GM23338 (cell line): ENCODE measurements at regions not wholly inside any gene's neighbourhood (a gene's known extent, or its start where the extent isn't known, plus 50 kb on each side); places are given as distances from the start of the nearest gene placed in this dataset.

Experiments used
- ATAC-seq: fragments of 200-7000 bp; cut with Tn5 transposase; 3 replicates; pipeline ENCODE4 v1.9.1; 2020
- DNase-seq: peaks from one replicate; pipeline ENCODE4 v3.0.0-alpha.2; 2015; ENCODE audit warnings: low spot score
- H2AFZ ChIP-seq: fragments of 200-600 bp; sonication (generic); 2 replicates; pipeline ENCODE4 v1.8.0; 2016; ENCODE audit warnings: antibody characterized with exemption, mild to moderate bottlenecking, moderate library complexity
- H3F3A ChIP-seq: fragments of 200-600 bp; sonication (generic); replicated peaks from 2 replicates; pipeline ENCODE4 v1.8.0; 2017; ENCODE audit warnings: antibody characterized with exemption, mixed run types, low read depth
- H3K27ac ChIP-seq: fragments of 200-600 bp; sonication (generic); 2 replicates; pipeline ENCODE4 v1.6.1; 2016; ENCODE audit warnings: low read depth
- H3K27me3 ChIP-seq: fragments of 200-600 bp; sonication (generic); 2 replicates; pipeline ENCODE4 v1.8.0; 2016; ENCODE audit warnings: mild to moderate bottlenecking, mixed run types, moderate library complexity; ENCODE audit not compliant: insufficient read depth
- H3K36me3 ChIP-seq: fragments of 200-600 bp; sonication (generic); 2 replicates; pipeline ENCODE4 v1.8.0; 2016; ENCODE audit warnings: mild to moderate bottlenecking; ENCODE audit not compliant: insufficient read depth
- H3K4me1 ChIP-seq: fragments of 200-600 bp; sonication (generic); 2 replicates; pipeline ENCODE4 v1.8.0; 2016; ENCODE audit warnings: mild to moderate bottlenecking, moderate library complexity; ENCODE audit not compliant: insufficient read depth
- H3K4me2 ChIP-seq: fragments of 200-600 bp; sonication (generic); 2 replicates; pipeline ENCODE4 v1.7.1; 2017; ENCODE audit warnings: mixed run types
- H3K4me3 ChIP-seq: fragments of 200-600 bp; sonication (generic); 2 replicates; pipeline ENCODE4 v1.6.1; 2016; ENCODE audit warnings: mixed run types
- H3K79me2 ChIP-seq: fragments of 200-600 bp; sonication (generic); replicated peaks from 2 replicates; pipeline ENCODE4 v1.8.0; 2017; ENCODE audit warnings: mild to moderate bottlenecking; ENCODE audit not compliant: insufficient read depth
- H3K9me2 ChIP-seq: fragments of 200-600 bp; sonication (generic); 2 replicates; pipeline ENCODE4 v1.8.0; 2017; ENCODE audit not compliant: insufficient read depth
- H4K20me1 ChIP-seq: fragments of 200-600 bp; sonication (generic); replicated peaks from 2 replicates; pipeline ENCODE4 v1.8.0; 2017; ENCODE audit warnings: mild to moderate bottlenecking; ENCODE audit not compliant: insufficient read depth
- H3K27ac Mint-ChIP-seq: 2 replicates; pipeline ENCODE4 v1.8.0; 2020; ENCODE audit warnings: inconsistent platforms, mild to moderate bottlenecking, moderate library complexity, mixed read lengths
- H3K27me3 Mint-ChIP-seq: 3 replicates; pipeline ENCODE4 v1.8.0; 2022; ENCODE audit warnings: low read depth, mild to moderate bottlenecking, moderate library complexity, mixed read lengths, inconsistent platforms; ENCODE audit not compliant: insufficient read depth, poor library complexity
- H3K36me3 Mint-ChIP-seq: 3 replicates; pipeline ENCODE4 v1.8.0; 2021; ENCODE audit warnings: low read depth, mild to moderate bottlenecking, inconsistent platforms, moderate library complexity, mixed read lengths
- H3K4me1 Mint-ChIP-seq: 3 replicates; pipeline ENCODE4 v1.8.0; 2020; ENCODE audit warnings: mild to moderate bottlenecking, inconsistent platforms, mixed read lengths
- H3K4me3 Mint-ChIP-seq: 3 replicates; pipeline ENCODE4 v1.8.0; 2021; ENCODE audit warnings: moderate library complexity, mild to moderate bottlenecking, inconsistent platforms, mixed read lengths
- H3K9me3 Mint-ChIP-seq: 3 replicates; pipeline ENCODE4 v1.8.0; 2020; ENCODE audit warnings: moderate library complexity, mild to moderate bottlenecking, inconsistent platforms, mixed read lengths
- CREB1 ChIP-seq: fragments of 250-450 bp; sonication (Bioruptor Pico); IDR thresholded peaks from 2 replicates; pipeline ENCODE4 v1.5.0; 2020; ENCODE audit warnings: low read depth, mild to moderate bottlenecking, moderate library complexity
- POLR2AphosphoS5 ChIP-seq: IDR thresholded peaks from 2 replicates; pipeline ENCODE4 v1.6.1; 2016; ENCODE audit warnings: antibody characterized with exemption, low read depth
- REST ChIP-seq: IDR thresholded peaks from one replicate; pipeline ENCODE4 v1.6.1; 2018; ENCODE audit warnings: antibody characterized with exemption; ENCODE audit not compliant: unreplicated experiment
- ZNF462 ChIP-seq: fragments of 250-450 bp; sonication (Bioruptor Pico); IDR thresholded peaks from 2 replicates; pipeline ENCODE4 v1.5.0; 2020; ENCODE audit warnings: mild to moderate bottlenecking, moderate library complexity

- TF ChIP-seq ZNF462 (no peak), POLR2AphosphoS5 (no peak), CREB1 (CRISPR knock-in tag) (no peak)
These were observed 326.1 kb downstream of the BCL11B start (continued) for GRCh38 chr14:98945611-98946570.

GRCh38 chr14:98946940-98947339, 325.1 kb downstream of the BCL11B start:
- Mint-ChIP-seq H3K4me1 (peaks cover 11% of the 10 kb centered on the region), H3K27me3 (peaks cover 4% of the 10 kb centered on the region), H3K27ac (no peak overlapping the region), H3K36me3 (no peaks in the 10 kb centered on the region), H3K4me3 (no peak overlapping the region), H3K9me3 (no peaks in the 10 kb centered on the region; the same call in 1 of the 3 replicates)
- Histone ChIP-seq H3K79me2 (no peaks in the 10 kb centered on the region), H3F3A (no peaks in the 10 kb centered on the region), H3K36me3 (no peaks in the 10 kb centered on the region), H3K9me2 (peaks cover 13% of the 10 kb centered on the region), H2AFZ (peak overlapping the region; percentile 94; the same call in 1 of the 2 replicates), H3K4me2 (no peak overlapping the region), H3K4me3 (no peak overlapping the region), H3K4me1 (no peaks in the 10 kb centered on the region), H3K27ac (no peak overlapping the region), H3K27me3 (no peaks in the 10 kb centered on the region), H4K20me1 (no peaks in the 10 kb centered on the region)
- ATAC-seq = peak; percentile 66; the same call in 2 of the 3 replicates
- peak; percentile 11 for DNase-seq
- TF ChIP-seq ZNF462 = no peak
- TF ChIP-seq REST = no peak
